ENCODE measurements at regions not wholly inside any gene's neighbourhood (a gene's known extent, or its start where the extent isn't known, plus 50 kb on each side); places are given as distances from the start of the nearest gene placed in this dataset.
"Not testable (repeated sequence)": the region's sequence is repeated elsewhere in the genome, so short reads cannot be mapped to it uniquely, and the experiment has no call there.

DNA sequence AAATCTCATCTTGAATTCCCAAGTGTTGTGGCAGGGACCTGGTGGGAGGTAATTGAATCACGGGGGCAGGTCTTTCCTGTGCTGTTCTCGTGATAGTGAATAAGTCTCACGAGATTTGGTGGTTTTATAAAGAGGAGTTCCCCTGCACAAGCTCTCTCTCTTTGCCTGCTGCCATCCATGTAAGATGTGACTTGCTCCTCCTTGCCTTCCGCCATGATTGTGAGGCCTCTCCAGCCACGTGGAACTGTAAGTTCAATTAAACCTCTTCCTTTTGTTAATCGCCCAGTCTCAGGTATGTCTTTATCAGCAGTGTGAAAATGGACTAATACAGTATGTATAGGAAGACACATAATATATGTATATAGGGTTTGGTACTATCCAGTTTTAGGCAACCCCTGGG is 270.6 kb upstream of the RNF32 start:
- not testable (repeated sequence) for DNase-seq

DNA sequence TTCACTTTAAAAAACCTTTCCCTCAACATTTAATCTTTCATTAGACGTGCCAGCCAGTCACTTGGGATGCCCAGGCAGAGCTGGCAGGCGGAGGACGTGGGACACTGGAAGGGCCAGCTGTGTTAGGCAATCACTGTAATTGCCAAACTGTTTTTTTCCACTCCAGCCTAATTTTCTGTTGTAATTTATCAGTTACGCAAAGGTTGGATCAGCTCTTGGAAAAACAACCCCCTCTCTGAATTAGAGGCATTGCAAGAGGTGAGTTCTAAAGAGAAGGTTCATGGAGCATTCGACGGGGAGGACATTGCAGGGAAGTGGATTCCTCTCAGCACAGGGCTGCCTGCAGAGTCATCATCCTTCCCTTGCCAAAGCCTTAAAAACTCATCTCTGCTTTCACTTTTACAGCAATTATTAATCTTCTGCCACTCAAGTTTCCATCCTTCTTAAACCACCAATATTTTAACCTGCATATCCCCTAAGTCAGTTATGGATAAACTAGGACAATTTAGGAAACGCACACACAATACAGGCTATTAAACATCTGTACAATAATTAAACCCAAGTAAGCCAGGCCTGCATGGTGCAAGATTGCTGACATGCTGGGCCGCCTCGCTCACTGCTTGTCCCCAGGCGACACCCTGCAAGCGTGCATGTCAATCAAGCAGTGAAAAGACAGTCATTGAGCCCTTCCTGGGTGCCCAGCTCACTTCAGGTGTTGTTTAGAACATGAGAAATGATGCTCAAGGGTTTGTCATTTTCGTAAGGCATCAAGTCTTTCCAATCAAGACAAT is 272.3 kb upstream of the RNF32 start:
- DNase-seq: no peak

DNA sequence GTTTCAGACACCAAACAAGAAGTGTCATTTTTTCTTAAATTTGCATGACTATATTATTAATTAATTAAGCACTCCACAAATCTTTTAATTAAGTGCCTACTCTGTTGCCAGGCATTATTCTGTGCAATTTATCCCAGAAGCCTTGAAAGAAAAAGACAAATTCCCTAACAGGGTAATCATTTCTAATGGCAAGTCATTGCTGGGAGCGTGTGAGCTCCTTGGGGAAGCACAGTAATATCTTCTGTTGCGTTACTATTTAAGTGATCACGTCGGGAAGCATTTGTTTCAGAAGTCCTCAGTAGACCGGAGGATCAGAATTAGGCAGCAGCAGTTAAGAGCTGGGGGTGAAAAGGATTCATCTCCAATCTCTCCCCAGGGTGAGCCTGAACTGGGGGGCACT is 276.8 kb upstream of the RNF32 start:
- no peak for DNase-seq

DNA sequence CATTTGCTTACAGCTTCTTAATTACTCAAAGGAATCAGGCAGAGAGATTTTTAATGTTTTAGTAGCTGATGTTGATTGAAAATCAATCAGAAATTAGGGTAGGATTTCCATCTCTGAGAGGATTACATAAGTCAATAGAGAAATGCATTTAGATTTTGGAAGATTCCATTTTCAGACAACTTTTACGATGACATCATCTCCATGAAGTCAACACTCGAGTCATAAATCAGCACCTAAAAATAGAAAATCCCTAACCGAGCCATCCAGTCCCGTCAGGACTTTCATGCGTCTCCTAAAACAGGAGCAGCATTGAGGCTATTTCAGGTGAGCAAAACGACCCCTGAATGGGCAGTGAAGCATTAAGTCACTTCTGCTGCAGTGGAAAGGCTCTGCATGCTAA is 279.7 kb upstream of the RNF32 start:
- DNase-seq: no peak

DNA sequence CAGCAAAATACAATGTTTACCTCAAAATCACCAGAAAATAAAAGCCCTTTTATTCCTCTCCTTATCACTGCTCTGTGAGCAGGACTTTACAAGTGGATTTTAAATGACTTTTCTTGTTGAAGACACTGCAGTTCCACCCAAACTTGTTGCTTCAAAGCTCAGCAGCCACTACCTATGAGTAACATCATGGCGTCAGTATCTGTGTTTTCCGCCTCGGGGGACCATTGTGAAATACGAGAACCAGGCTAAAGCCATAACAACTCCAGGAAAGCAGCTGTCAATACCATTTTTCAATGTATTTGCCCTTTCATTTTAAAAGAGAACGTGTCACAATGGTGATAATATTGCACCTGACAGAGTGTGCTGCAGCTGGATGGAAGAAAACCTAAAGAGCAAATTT is 284.0 kb upstream of the RNF32 start:
- no peak for DNase-seq

DNA sequence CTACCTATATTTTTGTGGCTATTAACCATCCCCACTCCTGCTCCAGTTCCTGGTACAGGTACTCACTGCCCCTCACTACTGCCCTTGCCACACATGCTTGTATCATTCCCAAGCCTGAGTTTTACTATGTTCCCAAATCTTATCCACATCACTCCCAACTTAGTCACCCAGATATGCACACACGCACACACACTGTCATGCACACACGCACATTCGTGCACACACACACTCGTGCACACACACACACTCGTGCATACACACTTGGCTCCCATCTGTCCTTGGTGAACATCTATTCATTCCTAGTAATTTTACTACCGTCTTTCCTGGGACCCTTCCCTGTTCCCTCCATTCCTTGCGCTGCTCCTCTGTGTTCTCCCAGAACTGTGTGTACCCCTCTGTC is 287.2 kb upstream of the RNF32 start:
- no peak for DNase-seq

DNA sequence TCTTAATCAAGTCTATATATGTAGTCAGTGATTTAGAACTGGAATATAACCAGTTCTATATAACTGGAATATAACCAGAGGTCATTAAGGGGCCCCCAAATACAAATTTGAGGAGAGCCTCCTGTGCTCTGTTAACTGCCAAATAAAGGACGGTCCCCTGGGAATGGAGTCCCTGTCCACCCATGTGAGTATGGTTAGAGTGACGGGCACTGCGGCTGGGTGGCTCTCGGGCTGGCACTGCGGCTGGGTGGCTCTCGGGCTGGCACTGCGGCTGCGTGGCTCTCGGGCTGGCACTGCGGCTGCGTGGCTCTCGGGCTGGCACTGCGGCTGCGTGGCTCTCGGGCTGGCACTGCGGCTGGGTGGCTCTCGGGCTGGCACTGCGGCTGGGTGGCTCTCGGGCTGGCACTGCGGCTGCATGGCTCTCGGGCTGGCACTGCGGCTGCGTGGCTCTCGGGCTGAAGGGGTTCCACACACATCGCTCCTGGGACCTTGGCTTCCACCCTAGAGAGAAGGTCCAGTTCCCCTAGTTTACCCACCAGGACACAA is 292.8 kb upstream of the RNF32 start:
- not testable (repeated sequence) for DNase-seq

DNA sequence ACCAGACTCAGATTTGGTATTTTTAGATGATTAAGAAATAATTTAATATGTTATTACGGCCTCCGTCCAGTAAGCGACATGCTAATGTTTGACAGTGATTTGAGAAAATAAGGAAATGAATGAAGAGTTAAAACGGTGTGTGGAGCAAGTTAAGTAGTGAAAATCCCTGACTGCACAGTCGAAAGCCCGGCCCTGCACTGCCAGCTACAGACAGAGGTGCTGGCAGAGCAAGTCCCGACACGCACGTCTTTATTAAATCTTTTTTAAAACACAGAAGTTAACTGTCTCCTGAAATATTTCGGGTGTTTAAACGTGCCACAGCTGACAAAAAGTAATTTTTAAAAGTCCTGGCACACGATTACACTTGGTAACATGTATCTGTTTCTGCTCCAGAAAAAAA is 293.4 kb upstream of the RNF32 start:
- no peak for DNase-seq

DNA sequence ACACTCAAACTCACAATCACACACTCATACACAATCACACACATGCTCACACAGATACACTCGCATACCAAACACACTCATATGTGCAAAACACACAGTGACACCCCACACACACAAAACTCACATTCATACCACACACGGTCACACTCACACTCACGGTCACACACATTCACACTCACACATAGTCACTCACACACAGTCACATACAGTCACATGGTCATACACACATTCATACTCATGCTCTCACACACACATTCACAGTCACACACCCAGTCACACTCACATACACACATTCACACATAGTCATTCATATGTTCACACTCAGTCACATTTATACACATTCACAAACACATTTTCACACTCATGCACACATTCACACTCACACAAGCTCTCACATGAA is 296.0 kb upstream of the RNF32 start:
- DNase-seq: no peak

DNA sequence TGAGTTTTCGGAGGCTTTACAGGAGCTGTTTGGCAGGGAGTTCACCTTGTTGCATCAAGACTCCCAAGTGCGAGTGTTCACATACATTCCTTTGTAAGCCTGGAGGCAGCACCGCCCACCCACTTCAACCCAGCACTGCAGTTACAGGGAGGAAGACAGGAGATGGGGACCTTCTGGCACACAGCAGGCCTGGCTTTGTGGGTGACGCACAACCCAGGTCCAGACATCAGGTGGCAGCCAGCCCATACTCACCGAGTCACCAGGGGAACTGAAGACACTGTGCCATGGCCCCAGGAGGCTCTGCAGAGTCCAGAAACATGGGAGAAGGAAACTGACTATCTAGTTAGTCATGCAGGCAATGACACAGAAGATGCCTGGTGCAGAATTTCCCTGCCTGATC is 305.9 kb upstream of the RNF32 start:
- no peak for DNase-seq

DNA sequence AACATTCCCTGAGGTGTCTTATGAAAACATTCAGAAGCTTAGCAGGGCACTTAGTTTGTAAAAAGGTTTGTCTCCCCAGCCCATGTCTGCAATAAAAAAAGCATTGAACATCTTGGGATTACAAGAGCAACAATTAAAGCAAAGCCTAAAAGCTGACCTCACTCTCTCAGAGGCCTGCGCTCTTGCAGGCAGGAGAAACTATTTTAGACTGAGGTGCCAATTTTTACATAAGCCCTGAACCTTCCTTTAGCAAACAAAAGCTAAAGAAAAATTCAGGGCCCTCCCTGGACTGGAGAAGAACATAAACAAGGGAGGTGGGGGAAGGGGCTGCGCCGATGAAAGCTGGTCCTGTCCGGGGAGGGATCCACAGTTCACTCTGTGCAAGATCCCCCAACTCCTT is 312.7 kb upstream of the RNF32 start:
- DNase-seq: no peak

DNA sequence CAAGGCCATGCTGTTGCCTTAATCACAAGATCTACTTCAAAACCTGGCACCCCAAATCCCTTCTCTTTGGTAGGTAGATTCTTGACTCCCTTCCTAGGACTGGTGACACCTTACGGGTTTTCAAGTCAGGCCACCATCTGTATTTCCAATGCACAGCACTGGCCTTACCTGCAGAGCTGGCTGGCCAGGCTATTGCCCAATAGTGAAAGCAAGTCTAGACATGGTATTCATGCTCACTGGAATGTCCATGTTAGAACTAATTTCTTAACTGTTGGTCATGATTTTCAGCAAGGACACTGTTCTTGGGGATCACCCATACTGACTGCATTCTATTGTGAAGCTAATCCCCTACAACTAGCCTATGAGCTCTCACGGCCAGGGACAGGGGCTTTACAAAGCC is 313.1 kb upstream of the RNF32 start:
- no peak for DNase-seq

DNA sequence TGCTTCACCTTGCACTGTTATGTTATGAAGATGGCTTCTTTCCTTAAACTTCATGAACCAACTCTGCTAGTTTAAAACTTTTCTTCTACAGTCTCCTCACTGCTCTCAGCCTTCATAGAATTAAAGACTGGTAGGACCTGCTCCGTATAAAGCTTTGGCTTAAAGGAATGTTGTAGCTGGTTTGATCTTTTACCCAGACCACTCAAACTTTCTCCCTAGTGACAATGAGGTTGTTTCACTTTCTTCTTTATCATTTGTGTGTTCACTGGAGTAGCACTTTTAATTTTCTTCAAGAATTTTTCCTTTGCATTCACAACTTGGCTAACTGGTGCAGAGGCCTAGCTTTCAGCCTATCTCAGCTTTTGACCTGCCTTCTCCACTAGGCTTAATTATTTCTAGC is 316.4 kb upstream of the RNF32 start:
- DNase-seq: no peak

DNA sequence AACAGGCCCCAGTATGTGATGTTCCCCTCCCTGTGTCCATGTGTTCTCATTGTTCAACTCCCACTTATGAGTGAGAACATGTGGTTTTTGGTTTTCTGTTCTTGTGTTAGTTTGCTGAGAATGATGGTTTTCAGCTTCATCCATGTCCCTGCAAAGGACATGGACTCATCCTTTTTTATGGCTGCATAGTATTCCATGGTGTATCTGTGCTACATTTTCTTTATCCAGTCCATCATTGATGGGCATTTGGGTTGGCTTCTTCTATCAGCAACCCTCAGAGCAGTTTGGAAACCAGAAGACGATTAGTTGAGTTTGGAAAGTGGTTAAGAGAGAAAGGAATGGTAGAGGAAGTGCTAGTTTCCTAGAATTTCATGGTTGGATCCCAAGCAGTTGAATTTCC is 319.1 kb upstream of the RNF32 start:
- not testable (repeated sequence) for DNase-seq

DNA sequence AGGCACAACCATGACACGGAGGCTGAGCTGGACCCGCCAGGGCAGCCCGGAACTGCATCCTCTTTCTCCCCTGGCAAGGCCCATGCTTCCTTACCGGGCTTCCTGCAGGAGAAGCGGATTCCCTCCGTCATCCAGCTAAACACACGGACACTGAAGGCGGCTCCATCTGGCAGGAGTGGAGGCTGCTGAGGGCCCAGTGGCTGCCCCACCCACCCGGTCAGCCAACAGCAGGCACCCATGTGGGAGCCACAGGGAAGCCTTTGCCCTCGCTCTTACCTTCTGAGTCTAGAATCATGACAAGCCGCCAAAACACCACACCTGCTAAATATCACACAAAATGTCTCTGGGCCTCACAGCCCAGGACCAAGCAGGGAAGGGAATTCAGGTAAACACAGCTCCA is 321.6 kb upstream of the RNF32 start:
- DNase-seq: no peak

DNA sequence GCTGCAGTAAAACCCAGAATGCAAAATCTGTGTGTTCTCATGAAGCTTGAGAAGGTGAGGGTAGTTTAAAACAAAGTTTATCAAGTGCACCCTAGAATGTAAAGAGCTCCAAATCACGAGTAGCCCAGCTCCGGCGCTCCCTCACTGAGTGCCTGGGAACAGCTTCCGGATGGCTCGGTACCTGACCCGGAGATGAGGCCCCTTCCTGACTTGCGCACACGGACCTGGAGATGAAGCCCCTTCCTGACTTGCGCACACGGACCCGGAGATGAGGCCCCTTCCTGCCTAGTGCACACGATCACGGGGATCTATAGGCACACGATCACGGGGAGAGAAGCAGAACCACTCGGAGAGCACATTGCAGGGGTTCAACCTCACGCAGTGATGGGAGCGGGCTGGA is 322.1 kb upstream of the RNF32 start:
- no peak for DNase-seq

DNA sequence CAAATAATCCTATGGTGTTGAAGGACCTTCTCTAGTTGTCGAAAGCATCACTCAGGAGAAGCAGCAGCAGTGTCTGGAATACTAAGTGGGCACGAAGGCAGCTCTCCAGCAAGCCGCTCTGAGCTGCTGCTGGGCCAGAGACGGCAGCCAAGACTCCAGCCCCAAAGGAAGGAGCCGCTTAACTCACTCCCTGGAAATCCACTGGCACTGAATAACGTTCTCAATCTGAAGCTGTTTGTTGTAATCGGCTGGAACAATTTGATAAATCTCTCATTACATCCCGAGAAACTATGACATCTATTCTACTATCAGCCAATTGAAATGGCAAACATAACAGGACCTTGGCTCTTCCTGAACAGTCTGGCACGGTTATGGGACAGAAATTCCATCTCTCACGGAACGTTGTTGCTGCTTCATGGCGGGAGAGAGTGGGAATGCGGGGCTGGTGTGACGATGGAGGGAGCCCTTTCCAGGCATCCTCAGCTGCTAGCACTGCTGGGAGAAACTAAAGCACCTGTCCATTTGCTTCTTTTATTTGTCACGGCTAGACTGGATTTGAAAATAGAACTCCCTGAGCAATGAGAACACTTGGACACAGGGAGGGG is 331.5 kb upstream of the RNF32 start:
- DNase-seq: no peak

DNA sequence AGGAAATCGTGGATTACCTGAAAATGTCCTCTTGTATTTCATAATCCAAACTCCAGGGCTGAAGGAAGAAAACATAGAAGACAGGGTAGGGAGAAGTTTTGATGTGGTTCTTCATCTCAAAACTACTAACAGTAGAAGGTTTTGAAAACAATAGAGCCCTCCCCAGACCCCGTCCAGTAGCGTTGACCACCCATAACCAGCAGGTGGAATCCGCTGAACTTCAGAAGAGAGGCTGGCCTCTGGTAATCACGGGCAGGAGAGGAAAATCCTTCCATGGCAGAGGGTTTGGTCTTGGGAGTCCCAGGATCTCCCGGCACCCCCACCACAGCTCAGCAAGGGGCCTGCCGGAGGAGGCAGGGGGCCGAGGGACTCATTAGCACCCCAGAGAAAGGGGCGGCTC is 333.4 kb upstream of the RNF32 start:
- DNase-seq: no peak

DNA sequence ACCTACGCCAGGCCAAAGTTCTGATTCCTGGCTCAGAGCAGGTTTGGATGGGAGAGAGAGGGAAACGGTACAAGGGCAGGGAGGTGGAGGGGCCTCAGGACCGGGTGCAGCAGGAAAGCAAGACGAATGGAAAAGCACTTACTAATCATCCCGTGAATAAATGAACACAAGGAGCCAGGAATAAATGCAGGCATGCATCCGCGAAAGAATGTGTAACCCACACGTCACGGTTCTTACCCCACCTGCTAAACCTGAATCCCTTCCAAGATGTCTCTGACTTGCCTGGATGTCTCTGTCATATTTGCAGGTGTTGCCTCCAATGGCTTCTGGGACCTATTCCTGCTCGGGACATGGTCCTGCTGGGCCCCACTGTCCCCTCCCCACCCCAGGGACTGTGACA is 335.2 kb upstream of the RNF32 start:
- DNase-seq: no peak

DNA sequence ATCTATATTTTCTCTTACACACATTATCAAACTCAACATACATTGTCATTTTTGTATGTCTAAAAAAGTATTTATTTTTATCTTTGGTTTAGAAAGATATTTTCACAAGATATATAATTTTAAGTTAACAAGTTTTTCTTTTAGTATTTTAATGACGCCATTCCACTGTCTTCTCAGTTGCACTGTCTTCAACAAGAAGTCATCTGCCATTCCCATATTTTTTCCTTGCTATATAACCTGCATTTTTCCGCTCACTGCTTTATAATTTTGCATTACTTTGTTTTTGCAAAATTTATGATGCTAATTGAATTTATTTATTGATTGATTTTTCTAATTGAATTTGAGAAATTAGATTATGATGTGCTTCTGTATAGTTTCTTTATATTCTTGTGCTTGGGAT is 357.8 kb upstream of the RNF32 start:
- no peak for DNase-seq

DNA sequence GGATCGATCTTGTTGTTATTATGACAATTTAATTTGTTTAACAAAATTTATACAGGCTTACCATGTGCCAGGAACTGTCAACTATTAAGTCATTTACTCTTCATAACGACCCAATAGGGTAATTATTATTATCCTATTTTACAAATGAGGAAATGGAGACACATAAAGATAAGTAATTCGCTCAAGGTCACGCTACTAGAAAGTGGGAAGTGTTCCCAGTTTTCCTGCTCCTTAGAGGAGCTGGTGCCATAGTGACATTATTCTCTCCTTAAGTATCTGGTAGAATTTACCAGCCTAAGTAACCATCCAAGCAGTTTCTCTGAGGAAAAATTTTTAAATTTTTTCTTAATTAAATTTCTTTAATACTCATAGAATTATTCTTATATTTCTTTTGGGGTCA is 360.9 kb upstream of the RNF32 start:
- no peak for DNase-seq

DNA sequence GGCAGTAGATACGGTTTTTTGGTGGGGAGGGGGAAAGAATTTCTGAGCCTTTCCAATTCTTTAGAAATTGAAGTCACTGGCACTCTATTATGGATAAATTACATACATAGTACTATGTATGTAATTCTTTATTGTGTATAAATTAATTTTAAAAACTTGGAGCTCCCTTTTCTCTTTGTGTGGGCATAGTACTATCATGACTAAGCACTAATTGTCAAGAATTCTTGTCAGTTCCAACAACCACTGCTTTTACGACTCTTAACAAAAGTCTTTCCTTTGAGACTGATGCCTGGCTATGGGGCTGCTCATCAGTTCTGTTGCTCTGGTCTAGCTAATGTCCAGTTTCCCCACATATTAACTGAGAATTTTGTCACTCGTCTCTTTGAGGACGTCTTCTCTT is 365.3 kb upstream of the RNF32 start:
- DNase-seq: no peak

DNA sequence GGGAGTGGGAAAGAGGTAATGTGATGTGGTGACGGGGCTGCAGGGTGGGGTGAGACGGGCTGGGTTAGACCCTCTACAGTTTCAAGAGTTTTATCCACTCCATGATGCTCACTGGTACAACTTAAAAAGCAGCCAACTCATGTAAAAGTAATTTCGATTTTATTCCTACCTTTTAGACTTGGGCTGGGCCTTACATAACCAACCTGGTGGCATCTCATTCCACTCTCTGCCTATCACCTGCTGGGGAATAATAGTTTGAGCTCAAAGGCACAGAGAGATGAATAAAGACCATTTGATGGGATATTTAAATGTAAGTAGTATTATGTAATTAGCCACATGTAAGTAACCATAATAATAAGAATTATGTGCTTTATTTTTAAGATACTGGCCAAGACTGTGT is 366.0 kb upstream of the RNF32 start:
- no peak for DNase-seq

DNA sequence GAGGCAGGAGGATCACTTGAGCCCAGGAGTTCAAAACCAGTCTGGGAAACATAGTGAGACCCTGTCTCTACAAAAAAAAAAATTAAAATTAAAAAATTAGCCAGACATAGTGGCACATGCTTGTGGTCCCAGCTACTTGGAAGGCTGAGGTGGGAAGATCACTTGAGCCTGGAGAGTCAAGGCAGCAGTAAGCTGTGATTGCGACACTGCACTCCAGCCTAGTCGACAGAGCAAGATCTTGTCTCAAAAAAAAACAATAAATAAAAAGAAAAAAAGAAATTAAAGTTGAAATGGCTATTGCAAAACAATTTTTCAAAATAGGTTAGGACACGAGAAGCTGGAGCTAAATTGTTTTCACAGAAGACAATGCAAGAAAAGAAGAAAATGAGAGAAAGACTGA is 379.0 kb upstream of the RNF32 start:
- DNase-seq: no peak

DNA sequence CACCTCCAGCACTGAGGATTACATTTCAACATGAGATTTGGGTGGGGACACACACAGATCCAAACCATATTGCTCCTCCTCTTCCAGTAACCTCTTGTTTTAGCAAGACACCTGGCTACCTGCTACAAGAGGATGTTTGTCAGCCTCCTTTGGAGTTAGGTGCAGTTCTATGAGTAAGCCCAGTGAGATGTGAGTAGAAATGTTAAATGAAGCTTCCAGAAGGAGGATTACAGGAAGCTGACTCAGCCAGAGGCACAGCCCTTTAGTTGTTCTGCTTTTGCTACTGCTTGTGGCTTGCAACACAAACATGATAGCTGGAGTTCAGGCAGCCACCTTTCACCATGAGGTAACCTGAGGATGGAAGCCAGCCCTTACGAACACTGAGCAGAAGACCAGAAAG is 382.7 kb upstream of the RNF32 start:
- no peak for DNase-seq

Data from KG1 (cell line).